HepG2 (cell line): ENCODE measurements at regions not wholly inside any gene's neighbourhood (a gene's known extent, or its start where the extent isn't known, plus 50 kb on each side); places are given as distances from the start of the nearest gene placed in this dataset.

ENCODE experiments used
- ATAC-seq: fragments of 200-7000 bp; cut with Tn5 transposase; 3 replicates; pipeline ENCODE4 v1.9.1; 2020; ENCODE audit warnings: mild to moderate bottlenecking, moderate library complexity
- BruUV-seq: library from RNA; stranded (reverse); fragments of 400-500 nt; replicated peaks from 2 replicates; lab custom pipeline; 2021; lab: Mats Ljungman, UMichigan
- CTCF ChIA-PET: fragments of 300-600 bp; formaldehyde crosslinking; extraction: SDS; loops from one replicate; lab custom pipeline; 2021; ENCODE audit warnings: low total read pairs, inconsistent platforms, low intra/inter-chr PET ratio; lab: Yijun Ruan, JAX
- POLR2A ChIA-PET: fragments of 350-600 bp; sonication (Branson Sonifier 250); formaldehyde crosslinking; loops from one replicate; lab custom pipeline; 2020; ENCODE audit warnings: antibody characterized with exemption, inconsistent platforms; lab: Yijun Ruan, JAX
- DNase-seq: peaks from one replicate; pipeline ENCODE4 v3.0.0-alpha.2; 2015; ENCODE audit warnings: low spot score
- FAIRE-seq: peaks from 3 replicates; lab custom pipeline; 2011; peaks lifted over from hg19 to GRCh38; lab: Jason Lieb, UNC
- H2AFZ ChIP-seq: one replicate; pipeline ENCODE4 v1.6.1; 2011; ENCODE audit warnings: low read length, inconsistent platforms
- H3K27ac ChIP-seq: fragments of 300-600 bp; 3 replicates; pipeline ENCODE4 v1.8.0; 2011; ENCODE audit warnings: mixed run types, mild to moderate bottlenecking, mixed read lengths, low read length, inconsistent platforms; ENCODE audit not compliant: insufficient read depth; ENCODE audit errors: extremely low read length
- H3K27me3 ChIP-seq, 2 experiments: fragments of 200-600 bp in 1 of 2; 2 replicates in 1 of 2; 3 replicates in 1 of 2; pipeline versions ENCODE4 v1.6.0 to v1.8.0; 2011; ENCODE audit warnings: low read length in 2 of 2, mild to moderate bottlenecking in 2 of 2, moderate library complexity in 2 of 2, inconsistent platforms in 1 of 2; ENCODE audit not compliant: insufficient read depth in 2 of 2, control insufficient read depth in 1 of 2
- H3K36me3 ChIP-seq, 2 experiments: fragments of 200-600 bp in 1 of 2; replicated peaks in 1 of 2; 2 replicates in 1 of 2; 3 replicates in 1 of 2; pipeline versions ENCODE4 v1.5.1 to v1.8.0; 2011; ENCODE audit warnings: low read length in 2 of 2, inconsistent platforms in 1 of 2; ENCODE audit not compliant: insufficient read depth in 2 of 2, control insufficient read depth in 1 of 2
- H3K4me1 ChIP-seq: 2 replicates; pipeline ENCODE4 v1.5.1; 2012; ENCODE audit warnings: low read length, inconsistent platforms; ENCODE audit not compliant: insufficient read depth
- H3K4me2 ChIP-seq: 2 replicates; pipeline ENCODE4 v1.6.0; 2011; ENCODE audit warnings: low read depth, low read length, inconsistent platforms
- H3K4me3 ChIP-seq, 3 experiments: fragments of 200-600 bp in 1 of 3; sonication (generic), shearing (Covaris generic) in 1 of 3; replicated peaks in 1 of 3; 2 replicates each; pipeline ENCODE4 v1.5.1; 2011 to 2016; ENCODE audit warnings: low read length in 3 of 3, inconsistent platforms in 2 of 3, low read depth in 2 of 3, mild to moderate bottlenecking in 2 of 3, control low read depth in 1 of 3, mixed read lengths in 1 of 3; ENCODE audit not compliant: insufficient read depth in 1 of 3
- H3K79me2 ChIP-seq: one replicate; pipeline ENCODE4 v1.6.1; 2011; ENCODE audit warnings: low read length, inconsistent platforms; ENCODE audit not compliant: insufficient read depth
- H3K9ac ChIP-seq: 2 replicates; pipeline ENCODE4 v1.6.0; 2011; ENCODE audit warnings: mild to moderate bottlenecking, low read depth, low read length, inconsistent platforms; ENCODE audit not compliant: insufficient read depth
- H3K9me3 ChIP-seq: 2 replicates; pipeline ENCODE4 v1.5.1; 2012; ENCODE audit warnings: mild to moderate bottlenecking, low read length
- H4K20me1 ChIP-seq: 2 replicates; pipeline ENCODE4 v1.6.0; 2011; ENCODE audit warnings: inconsistent platforms, mild to moderate bottlenecking, low read length, moderate library complexity; ENCODE audit not compliant: insufficient read depth
- GABPA ChIP-seq, 2 experiments: IDR thresholded peaks; 2 replicates each; pipeline ENCODE4 v1.6.1; 2011 to 2016; ENCODE audit warnings: low read depth in 2 of 2, low read length in 1 of 2, missing biosample characterization in 1 of 2, missing genetic modification characterization in 1 of 2
- MBD4 ChIP-seq: IDR thresholded peaks from 2 replicates; pipeline ENCODE4 v1.6.1; 2012; ENCODE audit warnings: low read length, inconsistent platforms, borderline replicate concordance
- ZFP36L1 ChIP-seq: sonication (generic); formaldehyde crosslinking; IDR thresholded peaks from 2 replicates; pipeline ENCODE4 v1.8.0; 2022; ENCODE audit warnings: mild to moderate bottlenecking, missing genetic modification reagents, moderate library complexity
- ZMYM4 ChIP-seq: sonication (generic); formaldehyde crosslinking; IDR thresholded peaks from 2 replicates; pipeline ENCODE4 v1.8.1; 2023; ENCODE audit warnings: mild to moderate bottlenecking, missing genetic modification reagents
- ZNF431 ChIP-seq: sonication (generic); formaldehyde crosslinking; IDR thresholded peaks from 2 replicates; pipeline ENCODE4 v1.9.0; 2022; ENCODE audit warnings: missing genetic modification reagents, low read depth, mild to moderate bottlenecking, borderline replicate concordance
- ZNF607 ChIP-seq: sonication (generic); formaldehyde crosslinking; IDR thresholded peaks from 2 replicates; pipeline ENCODE4 v1.5.1; 2020; ENCODE audit warnings: missing genetic modification reagents, mild to moderate bottlenecking, borderline replicate concordance
- ZNF616 ChIP-seq: sonication (generic); formaldehyde crosslinking; IDR thresholded peaks from 2 replicates; pipeline ENCODE4 v1.5.0; 2020; ENCODE audit warnings: low read depth, mild to moderate bottlenecking, missing genetic modification reagents
- ZNF678 ChIP-seq: sonication (generic); formaldehyde crosslinking; IDR thresholded peaks from 2 replicates; pipeline ENCODE4 v1.4.0; 2020; ENCODE audit warnings: mild to moderate bottlenecking, missing genetic modification reagents
- WGBS: methylation state at CpG from one replicate; pipeline ENCODE4 v1.1.6; 2017; ENCODE audit warnings: low lambda C conversion rate; 5-methylcytosine and 5-hydroxymethylcytosine counted together
- in situ Hi-C: cut with HindIII; loops from 2 replicates; pipeline ENCODE4 v1.10.0; 2017; ENCODE audit warnings: low pct_unique_long_range_greater_than_20kb; ENCODE audit not compliant: extremely low pct_ligation_motif_present
- intact Hi-C: fragments of 100-400 bp; cut with micrococcal nuclease; formaldehyde crosslinking; loops from one replicate; pipeline ENCODE4 v1.10.0; 2022; ENCODE audit not compliant: unreplicated experiment
- TF ChIP-seq, protein P1 (sequence below): sonication (generic); formaldehyde crosslinking; IDR thresholded peaks from 2 replicates; pipeline ENCODE4 v1.8.0; 2023; ENCODE audit warnings: mild to moderate bottlenecking, missing genetic modification reagents
- TF ChIP-seq, protein P2 (sequence below): sonication (generic); formaldehyde crosslinking; IDR thresholded peaks from 2 replicates; pipeline ENCODE4 v1.4.0; 2020; ENCODE audit warnings: missing genetic modification reagents, borderline replicate concordance
- TF ChIP-seq, protein P3 (sequence below): sonication (generic); formaldehyde crosslinking; IDR thresholded peaks from 2 replicates; pipeline ENCODE4 v1.8.0; 2022; ENCODE audit warnings: missing genetic modification reagents, low read depth, mild to moderate bottlenecking, borderline replicate concordance
- TF ChIP-seq, protein P4 (sequence below): IDR thresholded peaks from 2 replicates; pipeline ENCODE4 v1.6.1; 2016; ENCODE audit warnings: low read depth, missing genetic modification reagents, missing compliant biosample characterization

DNA sequence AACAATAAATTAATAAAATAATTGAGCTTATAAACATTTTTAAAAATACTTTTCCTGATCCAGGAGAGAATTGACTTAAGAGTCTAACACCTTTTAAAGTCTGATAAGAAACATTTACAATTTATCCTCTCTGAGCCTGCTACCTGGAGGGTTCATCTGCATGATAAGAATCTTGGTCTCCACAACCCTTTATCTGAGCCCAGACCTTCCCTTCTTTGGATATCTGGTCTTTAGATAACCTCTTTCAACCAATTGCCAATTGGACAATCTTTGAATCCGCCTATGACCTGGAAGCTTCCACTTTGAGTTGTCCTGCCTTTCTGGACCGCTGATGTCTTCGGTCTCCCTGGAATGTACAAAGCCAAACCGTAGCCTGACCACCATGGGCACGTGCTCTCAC lies 1393.3 kb upstream of the TMEM132C start:
- H3K4me2 ChIP-seq = no peak overlapping the region
- H3K9ac ChIP-seq = no peak overlapping the region
- in situ Hi-C loops (loop anchor here (10.0 kb wide), 1 partner anchor 1339 kb away; no protein-coding TSS in a partner anchor), intact Hi-C loops (no loop called here)
- no peak for ATAC-seq
- no peak for FAIRE-seq
- H3K27me3 ChIP-seq = no peaks in the 10 kb centered on the region
- BruUV-seq = no TSS peak
- ChIA-PET CTCF (interaction anchor here (0.8 to 0.9 kb wide), 2 partner anchors 89 to 804 kb away, joined by 3 read pairs; no protein-coding TSS in a partner anchor), POLR2A (no interaction called here)
- 11% methylated on average over 5 of the region's 5 CpGs for WGBS
- H3K79me2 ChIP-seq = no peaks in the 10 kb centered on the region
- H3K27ac ChIP-seq = no peak overlapping the region
- H3K9me3 ChIP-seq = peaks cover 14% of the 10 kb centered on the region; the same call in 1 of the 2 replicates
- no peak overlapping the region for H2AFZ ChIP-seq
- DNase-seq = no peak
- no peaks in the 10 kb centered on the region for H3K36me3 ChIP-seq
- no peak overlapping the region for H3K4me3 ChIP-seq
- no peaks in the 10 kb centered on the region for H3K4me1 ChIP-seq
- no peaks in the 10 kb centered on the region for H4K20me1 ChIP-seq
- no peak for TF ChIP-seq MBD4
- TF ChIP-seq, protein P1, sequence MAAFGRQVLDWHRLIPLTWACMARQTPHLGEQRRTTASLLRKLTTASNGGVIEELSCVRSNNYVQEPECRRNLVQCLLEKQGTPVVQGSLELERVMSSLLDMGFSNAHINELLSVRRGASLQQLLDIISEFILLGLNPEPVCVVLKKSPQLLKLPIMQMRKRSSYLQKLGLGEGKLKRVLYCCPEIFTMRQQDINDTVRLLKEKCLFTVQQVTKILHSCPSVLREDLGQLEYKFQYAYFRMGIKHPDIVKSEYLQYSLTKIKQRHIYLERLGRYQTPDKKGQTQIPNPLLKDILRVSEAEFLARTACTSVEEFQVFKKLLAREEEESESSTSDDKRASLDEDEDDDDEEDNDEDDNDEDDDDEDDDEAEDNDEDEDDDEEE (CRISPR knock-in tag) = no peak
- no peak for TF ChIP-seq GABPA (IDR thresholded peaks at IDR 0.05; ENCODE audit: low read depth, low read length)
- TF ChIP-seq GABPA (CRISPR knock-in tag; IDR thresholded peaks at IDR 0.05; ENCODE audit: low read depth) = no peak
- TF ChIP-seq ZNF431 (CRISPR knock-in tag) = no peak
- no peak for TF ChIP-seq ZNF607 (CRISPR knock-in tag)
- TF ChIP-seq ZNF616 (CRISPR knock-in tag) = no peak
- TF ChIP-seq, protein P2, sequence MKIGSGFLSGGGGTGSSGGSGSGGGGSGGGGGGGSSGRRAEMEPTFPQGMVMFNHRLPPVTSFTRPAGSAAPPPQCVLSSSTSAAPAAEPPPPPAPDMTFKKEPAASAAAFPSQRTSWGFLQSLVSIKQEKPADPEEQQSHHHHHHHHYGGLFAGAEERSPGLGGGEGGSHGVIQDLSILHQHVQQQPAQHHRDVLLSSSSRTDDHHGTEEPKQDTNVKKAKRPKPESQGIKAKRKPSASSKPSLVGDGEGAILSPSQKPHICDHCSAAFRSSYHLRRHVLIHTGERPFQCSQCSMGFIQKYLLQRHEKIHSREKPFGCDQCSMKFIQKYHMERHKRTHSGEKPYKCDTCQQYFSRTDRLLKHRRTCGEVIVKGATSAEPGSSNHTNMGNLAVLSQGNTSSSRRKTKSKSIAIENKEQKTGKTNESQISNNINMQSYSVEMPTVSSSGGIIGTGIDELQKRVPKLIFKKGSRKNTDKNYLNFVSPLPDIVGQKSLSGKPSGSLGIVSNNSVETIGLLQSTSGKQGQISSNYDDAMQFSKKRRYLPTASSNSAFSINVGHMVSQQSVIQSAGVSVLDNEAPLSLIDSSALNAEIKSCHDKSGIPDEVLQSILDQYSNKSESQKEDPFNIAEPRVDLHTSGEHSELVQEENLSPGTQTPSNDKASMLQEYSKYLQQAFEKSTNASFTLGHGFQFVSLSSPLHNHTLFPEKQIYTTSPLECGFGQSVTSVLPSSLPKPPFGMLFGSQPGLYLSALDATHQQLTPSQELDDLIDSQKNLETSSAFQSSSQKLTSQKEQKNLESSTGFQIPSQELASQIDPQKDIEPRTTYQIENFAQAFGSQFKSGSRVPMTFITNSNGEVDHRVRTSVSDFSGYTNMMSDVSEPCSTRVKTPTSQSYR (CRISPR knock-in tag) = no peak
- TF ChIP-seq, protein P3, sequence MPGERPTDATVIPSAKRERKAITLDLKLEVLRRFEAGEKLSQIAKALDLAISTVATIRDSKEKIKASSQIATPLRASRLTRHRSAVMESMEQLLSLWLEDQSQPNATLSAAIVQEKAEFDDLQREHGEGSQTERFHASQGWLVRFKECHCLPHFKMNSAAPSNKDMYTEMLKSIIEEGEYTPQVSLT (CRISPR knock-in tag) = no peak
- TF ChIP-seq ZMYM4 (CRISPR knock-in tag) = no peak
- no peak for TF ChIP-seq ZNF678 (CRISPR knock-in tag)
- TF ChIP-seq, protein P4, sequence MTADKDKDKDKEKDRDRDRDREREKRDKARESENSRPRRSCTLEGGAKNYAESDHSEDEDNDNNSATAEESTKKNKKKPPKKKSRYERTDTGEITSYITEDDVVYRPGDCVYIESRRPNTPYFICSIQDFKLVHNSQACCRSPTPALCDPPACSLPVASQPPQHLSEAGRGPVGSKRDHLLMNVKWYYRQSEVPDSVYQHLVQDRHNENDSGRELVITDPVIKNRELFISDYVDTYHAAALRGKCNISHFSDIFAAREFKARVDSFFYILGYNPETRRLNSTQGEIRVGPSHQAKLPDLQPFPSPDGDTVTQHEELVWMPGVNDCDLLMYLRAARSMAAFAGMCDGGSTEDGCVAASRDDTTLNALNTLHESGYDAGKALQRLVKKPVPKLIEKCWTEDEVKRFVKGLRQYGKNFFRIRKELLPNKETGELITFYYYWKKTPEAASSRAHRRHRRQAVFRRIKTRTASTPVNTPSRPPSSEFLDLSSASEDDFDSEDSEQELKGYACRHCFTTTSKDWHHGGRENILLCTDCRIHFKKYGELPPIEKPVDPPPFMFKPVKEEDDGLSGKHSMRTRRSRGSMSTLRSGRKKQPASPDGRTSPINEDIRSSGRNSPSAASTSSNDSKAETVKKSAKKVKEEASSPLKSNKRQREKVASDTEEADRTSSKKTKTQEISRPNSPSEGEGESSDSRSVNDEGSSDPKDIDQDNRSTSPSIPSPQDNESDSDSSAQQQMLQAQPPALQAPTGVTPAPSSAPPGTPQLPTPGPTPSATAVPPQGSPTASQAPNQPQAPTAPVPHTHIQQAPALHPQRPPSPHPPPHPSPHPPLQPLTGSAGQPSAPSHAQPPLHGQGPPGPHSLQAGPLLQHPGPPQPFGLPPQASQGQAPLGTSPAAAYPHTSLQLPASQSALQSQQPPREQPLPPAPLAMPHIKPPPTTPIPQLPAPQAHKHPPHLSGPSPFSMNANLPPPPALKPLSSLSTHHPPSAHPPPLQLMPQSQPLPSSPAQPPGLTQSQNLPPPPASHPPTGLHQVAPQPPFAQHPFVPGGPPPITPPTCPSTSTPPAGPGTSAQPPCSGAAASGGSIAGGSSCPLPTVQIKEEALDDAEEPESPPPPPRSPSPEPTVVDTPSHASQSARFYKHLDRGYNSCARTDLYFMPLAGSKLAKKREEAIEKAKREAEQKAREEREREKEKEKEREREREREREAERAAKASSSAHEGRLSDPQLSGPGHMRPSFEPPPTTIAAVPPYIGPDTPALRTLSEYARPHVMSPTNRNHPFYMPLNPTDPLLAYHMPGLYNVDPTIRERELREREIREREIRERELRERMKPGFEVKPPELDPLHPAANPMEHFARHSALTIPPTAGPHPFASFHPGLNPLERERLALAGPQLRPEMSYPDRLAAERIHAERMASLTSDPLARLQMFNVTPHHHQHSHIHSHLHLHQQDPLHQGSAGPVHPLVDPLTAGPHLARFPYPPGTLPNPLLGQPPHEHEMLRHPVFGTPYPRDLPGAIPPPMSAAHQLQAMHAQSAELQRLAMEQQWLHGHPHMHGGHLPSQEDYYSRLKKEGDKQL (CRISPR knock-in tag) = no peak
- no peak for TF ChIP-seq ZFP36L1
